ENCODE measurements at regions not wholly inside any gene's neighbourhood (a gene's known extent, or its start where the extent isn't known, plus 50 kb on each side); places are given as distances from the start of the nearest gene placed in this dataset.

- Mint-ChIP-seq H3K4me3 (no peak overlapping the region), H3K27ac (no peak overlapping the region), H3K36me3 (ENCODE audit: low read depth) (no peaks in the 10 kb centered on the region), H3K27me3 (peaks cover 2% of the 10 kb centered on the region), H3K9me3 (peaks cover 3% of the 10 kb centered on the region), H3K4me1 (ENCODE audit: low read depth) (no peaks in the 10 kb centered on the region)
- ATAC-seq: no peak
- no peak for DNase-seq
- TF ChIP-seq CTCF (IDR thresholded peaks at IDR 0.05): no peak
- POLR2A ChIA-PET: no interaction called here
- intact Hi-C loops (cut with micrococcal nuclease): no loop called here
- CTCF ChIA-PET: no interaction called here
Measured at GRCh38 chr16:54351171-54351570, 64.6 kb upstream of the IRX3 start.

GRCh38 chr16:54347961-54348360 is 61.4 kb upstream of the IRX3 start:
- Mint-ChIP-seq H3K36me3 (ENCODE audit: low read depth) (no peaks in the 10 kb centered on the region), H3K27ac (no peak overlapping the region), H3K27me3 (peaks cover 4% of the 10 kb centered on the region), H3K4me1 (ENCODE audit: low read depth) (no peaks in the 10 kb centered on the region), H3K4me3 (no peak overlapping the region), H3K9me3 (no peaks in the 10 kb centered on the region)
- ChIA-PET POLR2A (no interaction called here), CTCF (interaction anchor here (0.6 kb wide), 1 partner anchor 657 kb away, joined by 3 read pairs; no protein-coding TSS in a partner anchor)
- intact Hi-C loops (cut with micrococcal nuclease): no loop called here
- no peak for TF ChIP-seq CTCF (IDR thresholded peaks at IDR 0.05)
- DNase-seq (no peak), ATAC-seq (no peak)

- DNase-seq (no peak), ATAC-seq (no peak)
- Mint-ChIP-seq H3K27me3 (peaks cover 1% of the 10 kb centered on the region), H3K36me3 (ENCODE audit: low read depth) (no peaks in the 10 kb centered on the region), H3K4me3 (no peak overlapping the region), H3K4me1 (ENCODE audit: low read depth) (no peaks in the 10 kb centered on the region), H3K9me3 (no peaks in the 10 kb centered on the region), H3K27ac (no peak overlapping the region)
- CTCF ChIA-PET: no interaction called here
- intact Hi-C loops (cut with micrococcal nuclease): no loop called here
- TF ChIP-seq CTCF (IDR thresholded peaks at IDR 0.05): no peak
- POLR2A ChIA-PET: no interaction called here
Measured at GRCh38 chr16:54346041-54346440, 59.5 kb upstream of the IRX3 start.

GRCh38 chr16:54344646-54345630 is 58.4 kb upstream of the IRX3 start:
- no peak for ATAC-seq
- no peaks in the 10 kb centered on the region for H3K36me3 Mint-ChIP-seq (ENCODE audit: low read depth)
- POLR2A ChIA-PET: no interaction called here

More at GRCh38 chr16:54344646-54345630, 58.4 kb upstream of the IRX3 start:
- Mint-ChIP-seq H3K4me3 (no peak overlapping the region), H3K4me1 (ENCODE audit: low read depth) (no peaks in the 10 kb centered on the region), H3K27me3 (peaks cover 1% of the 10 kb centered on the region), H3K9me3 (no peaks in the 10 kb centered on the region), H3K27ac (no peak overlapping the region)
- DNase-seq: no peak
- no peak for TF ChIP-seq CTCF (IDR thresholded peaks at IDR 0.05)
- intact Hi-C loops (cut with micrococcal nuclease): no loop called here
- CTCF ChIA-PET: no interaction called here
